Cerebellar cortex (tissue), 1 donor: ENCODE measurements at regions not wholly inside any gene's neighbourhood (a gene's known extent, or its start where the extent isn't known, plus 50 kb on each side); places are given as distances from the start of the nearest gene placed in this dataset.

Experiments used
- DNase-seq: peaks from one replicate; pipeline ENCODE4 v3.0.0-alpha.2; 2015; ENCODE audit warnings: low spot score

- no peak for DNase-seq
Measured at GRCh38 chr5:13567819-13568218, 376.7 kb downstream of the DNAH5 start.

- DNase-seq: no peak
Measured at GRCh38 chr5:13566871-13567339, 377.6 kb downstream of the DNAH5 start.

GRCh38 chr5:13558408-13558807 lies 386.1 kb downstream of the DNAH5 start:
- DNase-seq: no peak

- no peak for DNase-seq
Measured at GRCh38 chr5:13553896-13554295, 390.6 kb downstream of the DNAH5 start.

GRCh38 chr5:13552361-13552760 lies 392.1 kb downstream of the DNAH5 start:
- no peak for DNase-seq

- no peak for DNase-seq
Measured at GRCh38 chr5:13551645-13552044, 392.8 kb downstream of the DNAH5 start.

- no peak for DNase-seq
Measured at GRCh38 chr5:13540168-13540750, 404.2 kb downstream of the DNAH5 start.

GRCh38 chr5:13536933-13537332 lies 407.6 kb downstream of the DNAH5 start:
- DNase-seq: no peak

- no peak for DNase-seq
Measured at GRCh38 chr5:13533833-13534232, 410.7 kb downstream of the DNAH5 start.

GRCh38 chr5:13529300-13529699 lies 415.2 kb downstream of the DNAH5 start:
- DNase-seq: no peak

GRCh38 chr5:13524936-13525335 lies 419.6 kb downstream of the DNAH5 start:
- no peak for DNase-seq

GRCh38 chr5:13519131-13519530 lies 425.4 kb downstream of the DNAH5 start:
- no peak for DNase-seq

- DNase-seq: no peak
Measured at GRCh38 chr5:13516195-13516594, 428.3 kb downstream of the DNAH5 start.

- DNase-seq: no peak
Measured at GRCh38 chr5:13511442-13511841, 433.0 kb downstream of the DNAH5 start.

- no peak for DNase-seq
Measured at GRCh38 chr5:13510616-13511015, 433.9 kb downstream of the DNAH5 start.

GRCh38 chr5:13508559-13508958 lies 435.9 kb downstream of the DNAH5 start:
- no peak for DNase-seq

- no peak for DNase-seq
Measured at GRCh38 chr5:13505326-13505725, 439.2 kb downstream of the DNAH5 start.

GRCh38 chr5:13503017-13503416 lies 441.5 kb downstream of the DNAH5 start:
- no peak for DNase-seq

- DNase-seq: no peak
Measured at GRCh38 chr5:13501176-13501575, 443.3 kb downstream of the DNAH5 start.

- DNase-seq: no peak
Measured at GRCh38 chr5:13498279-13498678, 446.2 kb downstream of the DNAH5 start.

- no peak for DNase-seq
Measured at GRCh38 chr5:13488254-13488931, 456.1 kb downstream of the DNAH5 start.

GRCh38 chr5:13480834-13481233 lies 463.7 kb downstream of the DNAH5 start:
- DNase-seq: no peak

- DNase-seq: peak; percentile 37
Measured at GRCh38 chr5:13478831-13479465, 465.5 kb downstream of the DNAH5 start.
